CD14-positive monocyte (primary cell): ENCODE measurements at regions not wholly inside any gene's neighbourhood (a gene's known extent, or its start where the extent isn't known, plus 50 kb on each side); places are given as distances from the start of the nearest gene placed in this dataset.

Experiments
- DNase-seq, 3 donors: peaks; one replicate each; pipeline ENCODE4 v3.0.0-alpha.2; 2011 to 2022
- H2AFZ ChIP-seq: 2 replicates; pipeline ENCODE4 v1.6.0; 2012; ENCODE audit warnings: mild to moderate bottlenecking, low read depth, low read length, inconsistent platforms; ENCODE audit not compliant: insufficient read depth, poor library complexity, severe bottlenecking
- H3K27ac ChIP-seq, 2 donors: 1 replicate in 1 of 2; 2 replicates in 1 of 2; pipeline ENCODE4 v1.5.1; 2012 to 2013; ENCODE audit warnings: low read length in 2 of 2, control low read depth in 1 of 2, inconsistent platforms in 1 of 2, low read depth in 1 of 2, mild to moderate bottlenecking in 1 of 2
- H3K27me3 ChIP-seq, 2 donors: one replicate each; pipeline versions ENCODE4 v1.6.0 to v1.6.1; 2011 to 2013; ENCODE audit warnings: low read length in 2 of 2; ENCODE audit not compliant: control insufficient read depth in 2 of 2, insufficient read depth in 2 of 2
- H3K36me3 ChIP-seq, 2 donors: replicated peaks in 1 of 2; 1 replicate in 1 of 2; 2 replicates in 1 of 2; pipeline versions ENCODE4 v1.5.1 to v1.6.1; 2012 to 2013; ENCODE audit warnings: low read length in 2 of 2, control low read depth in 1 of 2, inconsistent platforms in 1 of 2, mild to moderate bottlenecking in 1 of 2; ENCODE audit not compliant: insufficient read depth in 2 of 2, control insufficient read depth in 1 of 2
- H3K4me1 ChIP-seq, 2 donors: 1 replicate in 1 of 2; 2 replicates in 1 of 2; pipeline versions ENCODE4 v1.5.1 to v1.6.1; 2012 to 2013; ENCODE audit warnings: low read length in 2 of 2, control low read depth in 1 of 2, inconsistent platforms in 1 of 2, mild to moderate bottlenecking in 1 of 2, moderate library complexity in 1 of 2; ENCODE audit not compliant: insufficient read depth in 2 of 2, control insufficient read depth in 1 of 2
- H3K4me2 ChIP-seq: replicated peaks from 2 replicates; pipeline ENCODE3; 2012; ENCODE audit warnings: low read length, moderate library complexity, mild to moderate bottlenecking; ENCODE audit not compliant: poor library complexity, severe bottlenecking; ENCODE audit errors: extremely low read depth
- H3K4me3 ChIP-seq, 3 experiments: fragments of 200-600 bp in 1 of 3; sonication (generic) in 1 of 3; replicated peaks in 1 of 3; 1 replicate in 2 of 3; 2 replicates in 1 of 3; pipeline ENCODE4 v1.5.1; 2011 to 2013; ENCODE audit warnings: low read length in 3 of 3, mild to moderate bottlenecking in 3 of 3, control low read depth in 2 of 3, low read depth in 2 of 3, inconsistent platforms in 1 of 3, moderate library complexity in 1 of 3
- H3K79me2 ChIP-seq: 2 replicates; pipeline ENCODE4 v1.6.0; 2012; ENCODE audit warnings: mild to moderate bottlenecking, control low read depth, inconsistent platforms, low read length, moderate library complexity; ENCODE audit not compliant: insufficient read depth
- H3K9ac ChIP-seq: 2 replicates; pipeline ENCODE4 v1.6.0; 2017; ENCODE audit warnings: low read length, mild to moderate bottlenecking; ENCODE audit not compliant: insufficient read depth, poor library complexity, severe bottlenecking
- H3K9me3 ChIP-seq, 2 donors: replicated peaks in 1 of 2; 1 replicate in 1 of 2; 2 replicates in 1 of 2; pipeline versions ENCODE4 v1.5.1 to v1.6.1; 2012 to 2013; ENCODE audit warnings: low read length in 2 of 2, control low read depth in 1 of 2; ENCODE audit not compliant: control insufficient read depth in 1 of 2, insufficient read depth in 1 of 2
- H4K20me1 ChIP-seq: 2 replicates; pipeline ENCODE4 v1.6.0; 2012; ENCODE audit warnings: mild to moderate bottlenecking, low read length, control low read depth, moderate library complexity; ENCODE audit not compliant: insufficient read depth
- H3K27ac Mint-ChIP-seq, 7 donors: one replicate each; pipeline ENCODE4 v1.8.0; 2020; ENCODE audit warnings: mild to moderate bottlenecking in 7 of 7, mixed read lengths in 7 of 7, moderate library complexity in 6 of 7, inconsistent platforms in 2 of 7
- H3K27me3 Mint-ChIP-seq, 3 donors: one replicate each; pipeline ENCODE4 v1.8.0; 2021 to 2022; ENCODE audit warnings: low read depth in 3 of 3, mild to moderate bottlenecking in 3 of 3, mixed read lengths in 3 of 3, moderate library complexity in 3 of 3, inconsistent platforms in 1 of 3
- H3K36me3 Mint-ChIP-seq, 2 donors: one replicate each; pipeline ENCODE4 v1.8.0; 2020; ENCODE audit warnings: mixed read lengths in 2 of 2, inconsistent platforms in 1 of 2, mild to moderate bottlenecking in 1 of 2
- H3K4me1 Mint-ChIP-seq: one replicate; pipeline ENCODE4 v1.8.0; 2020; ENCODE audit warnings: mild to moderate bottlenecking, mixed read lengths
- H3K4me3 Mint-ChIP-seq, 2 donors: one replicate each; pipeline ENCODE4 v1.8.0; 2020; ENCODE audit warnings: mild to moderate bottlenecking in 2 of 2, mixed read lengths in 2 of 2, moderate library complexity in 1 of 2
- H3K9me3 Mint-ChIP-seq, 7 donors: one replicate each; pipeline ENCODE4 v1.8.0; 2020 to 2022; ENCODE audit warnings: mixed read lengths in 7 of 7, mild to moderate bottlenecking in 6 of 7, moderate library complexity in 6 of 7, inconsistent platforms in 2 of 7
- WGBS: methylation state at CpG from one replicate; pipeline ENCODE4 v1.1.5; 2013; ENCODE audit warnings: missing lambda C conversion rate; ENCODE audit not compliant: insufficient coverage; 5-methylcytosine and 5-hydroxymethylcytosine counted together
- intact Hi-C, 2 donors: fragments of 100-400 bp; cut with micrococcal nuclease; formaldehyde crosslinking; loops; one replicate each; pipeline versions ENCODE4 v1.15.0 to v1.15.1; 2023
- TF ChIP-seq, protein P1 (sequence below): fragments of 200-600 bp; IDR thresholded peaks from one replicate; pipeline ENCODE4 v1.8.0; 2022; ENCODE audit warnings: antibody characterized with exemption, mild to moderate bottlenecking

DNA sequence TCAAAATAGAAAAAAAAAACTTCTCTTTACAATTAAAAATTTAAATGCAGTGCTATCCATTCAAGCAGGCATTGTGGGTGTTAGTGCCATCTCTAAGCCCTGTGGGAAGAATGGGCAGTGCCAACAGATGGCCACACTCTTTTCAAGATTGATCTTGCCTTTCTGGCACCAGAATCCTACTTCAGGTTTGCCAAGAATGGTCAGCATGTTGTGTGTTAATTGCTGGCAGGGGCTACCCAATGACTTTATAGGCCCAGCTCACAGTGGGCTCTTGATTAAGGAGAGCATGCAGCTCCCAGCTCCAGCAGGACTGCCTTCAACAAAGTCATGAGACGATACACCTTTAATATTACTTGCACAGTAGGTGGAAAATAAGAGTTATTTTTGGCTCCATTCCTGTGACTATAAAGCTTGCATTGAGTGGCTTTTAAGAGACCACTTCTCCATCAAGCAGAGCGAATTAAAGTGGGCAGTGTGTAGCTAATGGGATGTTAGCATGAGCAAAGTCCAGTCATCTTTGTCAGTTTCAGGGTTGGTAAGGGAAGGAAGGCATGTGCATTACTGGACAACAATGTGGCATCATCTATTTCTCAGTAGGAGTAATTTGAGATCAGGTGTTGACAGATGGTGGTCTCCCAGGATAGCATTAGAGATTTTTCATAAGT is 476.8 kb downstream of the C3orf38 start:
- H3K27me3 ChIP-seq = no peaks in the 10 kb centered on the region
- no peak overlapping the region for H3K27ac ChIP-seq
- peaks cover 0 to 7% (median 4%) of the 10 kb centered on the region in 7 donors for H3K9me3 Mint-ChIP-seq
- peaks cover 0 to 6% of the 10 kb centered on the region in 2 donors for H3K9me3 ChIP-seq
- no peaks in the 10 kb centered on the region for H3K4me1 Mint-ChIP-seq
- H3K4me1 ChIP-seq = no peaks in the 10 kb centered on the region
- no peak for DNase-seq
- no peaks in the 10 kb centered on the region for H3K27me3 Mint-ChIP-seq
- no peak overlapping the region for H3K4me3 Mint-ChIP-seq
- H3K79me2 ChIP-seq = no peaks in the 10 kb centered on the region
- 100% methylated on average over 1 of the region's 2 CpGs for WGBS
- no peak overlapping the region for H3K4me2 ChIP-seq
- H3K9ac ChIP-seq = no peak overlapping the region
- intact Hi-C loops = no loop called here
- no peak overlapping the region for H3K27ac Mint-ChIP-seq
- no peak overlapping the region for H3K4me3 ChIP-seq
- no peak overlapping the region for H2AFZ ChIP-seq
- TF ChIP-seq, protein P1, sequence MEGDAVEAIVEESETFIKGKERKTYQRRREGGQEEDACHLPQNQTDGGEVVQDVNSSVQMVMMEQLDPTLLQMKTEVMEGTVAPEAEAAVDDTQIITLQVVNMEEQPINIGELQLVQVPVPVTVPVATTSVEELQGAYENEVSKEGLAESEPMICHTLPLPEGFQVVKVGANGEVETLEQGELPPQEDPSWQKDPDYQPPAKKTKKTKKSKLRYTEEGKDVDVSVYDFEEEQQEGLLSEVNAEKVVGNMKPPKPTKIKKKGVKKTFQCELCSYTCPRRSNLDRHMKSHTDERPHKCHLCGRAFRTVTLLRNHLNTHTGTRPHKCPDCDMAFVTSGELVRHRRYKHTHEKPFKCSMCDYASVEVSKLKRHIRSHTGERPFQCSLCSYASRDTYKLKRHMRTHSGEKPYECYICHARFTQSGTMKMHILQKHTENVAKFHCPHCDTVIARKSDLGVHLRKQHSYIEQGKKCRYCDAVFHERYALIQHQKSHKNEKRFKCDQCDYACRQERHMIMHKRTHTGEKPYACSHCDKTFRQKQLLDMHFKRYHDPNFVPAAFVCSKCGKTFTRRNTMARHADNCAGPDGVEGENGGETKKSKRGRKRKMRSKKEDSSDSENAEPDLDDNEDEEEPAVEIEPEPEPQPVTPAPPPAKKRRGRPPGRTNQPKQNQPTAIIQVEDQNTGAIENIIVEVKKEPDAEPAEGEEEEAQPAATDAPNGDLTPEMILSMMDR = no peak
- no peaks in the 10 kb centered on the region for H4K20me1 ChIP-seq
- no peaks in the 10 kb centered on the region for H3K36me3 Mint-ChIP-seq
- no peaks in the 10 kb centered on the region for H3K36me3 ChIP-seq

DNA sequence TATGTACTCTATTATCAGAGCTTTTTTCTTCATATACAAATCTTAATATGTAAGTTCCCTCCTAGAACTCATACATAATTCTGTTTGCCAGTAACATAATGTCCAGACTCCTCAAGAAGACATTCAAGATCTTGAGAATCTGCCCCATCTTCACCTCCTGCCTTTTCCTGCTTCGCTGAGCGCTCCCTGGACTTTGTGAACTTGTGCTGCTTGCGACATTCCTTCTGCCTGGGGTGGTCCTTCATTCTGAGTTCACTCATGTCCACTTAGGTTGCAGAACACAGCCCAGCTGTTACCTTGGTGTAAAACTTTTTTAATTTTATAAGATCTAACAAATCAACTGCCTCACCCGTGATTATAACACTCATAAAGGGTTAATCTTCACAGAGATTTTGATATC is 478.5 kb upstream of the EPHA3 start:
- Mint-ChIP-seq H3K27ac (no peak overlapping the region), H3K4me1 (no peaks in the 10 kb centered on the region), H3K9me3 (peaks cover 0 to 7% (median 4%) of the 10 kb centered on the region in 7 donors), H3K36me3 (no peaks in the 10 kb centered on the region), H3K4me3 (no peak overlapping the region), H3K27me3 (no peaks in the 10 kb centered on the region)
- Histone ChIP-seq H3K4me3 (no peak overlapping the region), H3K4me2 (no peak overlapping the region), H3K79me2 (no peaks in the 10 kb centered on the region), H3K27me3 (no peaks in the 10 kb centered on the region), H3K27ac (no peak overlapping the region), H2AFZ (no peak overlapping the region), H3K9me3 (peaks cover 0 to 6% of the 10 kb centered on the region in 2 donors), H3K9ac (no peak overlapping the region), H4K20me1 (no peaks in the 10 kb centered on the region), H3K36me3 (no peaks in the 10 kb centered on the region), H3K4me1 (no peaks in the 10 kb centered on the region)
- no peak for DNase-seq
- TF ChIP-seq, protein P1 = no peak
- 90% methylated on average over 2 of the region's 4 CpGs for WGBS
- intact Hi-C loops = no loop called here
